Natural killer cell (primary cell): ENCODE measurements at regions not wholly inside any gene's neighbourhood (a gene's known extent, or its start where the extent isn't known, plus 50 kb on each side); places are given as distances from the start of the nearest gene placed in this dataset.

Experiments
- ATAC-seq, 3 donors: fragments of 150-1000 bp in 2 of 3; fragments of 200-7000 bp in 1 of 3; cut with Tn5 transposase; 1 replicate in 1 of 3; 2 replicates in 2 of 3; pipeline ENCODE4 v1.10.0; 2021; ENCODE audit warnings: mild to moderate bottlenecking in 2 of 3, moderate library complexity in 2 of 3
- DNase-seq, 2 donors: peaks; one replicate each; pipeline versions ENCODE4 v3.0.0 to v3.0.0-alpha.2; 2013 to 2021; ENCODE audit warnings: mixed read lengths in 1 of 2
- H3K27ac ChIP-seq: one replicate; pipeline ENCODE4 v1.5.1; 2013; ENCODE audit warnings: mild to moderate bottlenecking, low read length
- H3K27me3 ChIP-seq: one replicate; pipeline ENCODE4 v1.6.1; 2013; ENCODE audit warnings: low read length; ENCODE audit not compliant: control insufficient read depth, insufficient read depth
- H3K36me3 ChIP-seq: one replicate; pipeline ENCODE4 v1.6.1; 2013; ENCODE audit warnings: low read length; ENCODE audit not compliant: control insufficient read depth, insufficient read depth
- H3K4me1 ChIP-seq: one replicate; pipeline ENCODE4 v1.6.1; 2013; ENCODE audit warnings: low read length; ENCODE audit not compliant: control insufficient read depth, insufficient read depth
- H3K4me3 ChIP-seq: one replicate; pipeline ENCODE4 v1.5.1; 2013; ENCODE audit warnings: low read length
- H3K9me3 ChIP-seq: one replicate; pipeline ENCODE4 v1.6.1; 2013; ENCODE audit warnings: low read length; ENCODE audit not compliant: control insufficient read depth, insufficient read depth
- H3K27ac Mint-ChIP-seq, 2 donors: one replicate each; pipeline ENCODE4 v1.8.0; 2022; ENCODE audit warnings: mild to moderate bottlenecking in 2 of 2, mixed read lengths in 2 of 2, moderate library complexity in 1 of 2
- H3K27me3 Mint-ChIP-seq, 2 donors: one replicate each; pipeline ENCODE4 v1.8.0; 2022; ENCODE audit warnings: low read depth in 2 of 2, mixed read lengths in 2 of 2
- H3K36me3 Mint-ChIP-seq: one replicate; pipeline ENCODE4 v1.8.0; 2022; ENCODE audit warnings: mixed read lengths
- H3K4me1 Mint-ChIP-seq, 2 donors: one replicate each; pipeline ENCODE4 v1.8.0; 2022; ENCODE audit warnings: mixed read lengths in 2 of 2
- H3K4me3 Mint-ChIP-seq: one replicate; pipeline ENCODE4 v1.8.0; 2022; ENCODE audit warnings: mild to moderate bottlenecking, moderate library complexity, mixed read lengths
- H3K9me3 Mint-ChIP-seq, 2 donors: one replicate each; pipeline ENCODE4 v1.8.0; 2022; ENCODE audit warnings: mixed read lengths in 2 of 2
- CTCF ChIP-seq: fragments of 200-600 bp; IDR thresholded peaks from one replicate; pipeline ENCODE4 v1.8.0; 2022; ENCODE audit warnings: antibody characterized with exemption
- WGBS: methylation state at CpG from one replicate; pipeline ENCODE4 v1.1.7; 2013; ENCODE audit warnings: missing lambda C conversion rate; ENCODE audit not compliant: insufficient coverage; 5-methylcytosine and 5-hydroxymethylcytosine counted together
- intact Hi-C: fragments of 100-400 bp; cut with micrococcal nuclease; formaldehyde crosslinking; loops from one replicate; pipeline ENCODE4 v1.14.2; 2022

GRCh38 chr7:37541810-37542443, 93.3 kb upstream of the ELMO1 start:
- H3K36me3 ChIP-seq, result no peaks in the 10 kb centered on the region
- H3K4me3 Mint-ChIP-seq, result no peak overlapping the region

DNA sequence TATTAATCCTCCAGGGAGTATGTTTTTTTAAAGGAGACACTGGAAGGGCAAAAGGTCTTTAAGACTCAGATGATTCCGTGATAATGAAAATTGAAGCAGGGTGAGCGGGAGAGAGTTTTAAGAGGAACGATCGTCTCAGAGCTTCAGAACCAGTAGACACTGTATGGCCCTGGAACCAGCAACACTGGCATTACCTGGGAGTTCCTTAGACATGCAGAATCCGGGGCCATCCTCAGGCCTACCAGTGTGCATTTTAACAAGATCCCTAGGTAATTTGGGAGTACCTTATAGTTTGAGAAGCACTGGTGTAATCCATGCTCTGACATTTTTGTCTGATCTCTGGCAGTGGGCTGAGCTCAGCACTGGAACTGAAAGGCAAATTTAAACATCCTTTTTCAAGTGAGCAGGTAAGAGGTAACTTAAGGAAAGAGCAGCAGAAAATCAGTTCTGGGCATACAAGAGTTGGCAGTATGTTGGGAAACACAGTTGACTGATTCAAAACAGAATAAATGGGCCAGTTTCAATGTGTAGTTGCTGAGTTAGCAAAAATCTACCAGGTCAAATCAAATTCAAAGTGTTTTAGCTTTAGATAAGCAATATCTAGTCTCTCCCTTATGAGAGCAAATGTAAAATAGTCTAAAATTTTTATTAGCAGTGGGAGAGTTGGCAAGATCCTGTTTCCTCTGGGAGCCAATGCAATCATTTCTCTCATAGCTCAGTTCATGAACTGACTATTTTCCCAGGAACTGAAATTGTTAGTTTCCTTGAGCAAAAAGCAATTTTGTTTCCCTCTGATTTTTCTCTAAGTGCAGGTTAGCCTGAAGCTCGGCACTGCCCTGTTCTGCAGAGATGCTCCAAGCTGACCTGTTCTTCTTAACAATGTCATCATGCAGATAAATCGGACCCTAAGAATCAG, 97.2 kb upstream of the ELMO1 start:
- no peaks in the 10 kb centered on the region for H3K27me3 ChIP-seq
- no peaks in the 10 kb centered on the region for H3K36me3 ChIP-seq
- H3K4me1 Mint-ChIP-seq, result no peaks in the 10 kb centered on the region
- WGBS, result 88% methylated on average over 7 of the region's 7 CpGs
- no peak overlapping the region for H3K4me3 Mint-ChIP-seq
- no peaks in the 10 kb centered on the region for H3K4me1 ChIP-seq
- no peak overlapping the region for H3K27ac Mint-ChIP-seq
- intact Hi-C loops, result no loop called here
- H3K9me3 Mint-ChIP-seq, result peaks cover 0 to 2% of the 10 kb centered on the region in 2 donors
- no peak overlapping the region for H3K27ac ChIP-seq
- no peak for TF ChIP-seq CTCF
- H3K4me3 ChIP-seq, result no peak overlapping the region
- no peaks in the 10 kb centered on the region for H3K9me3 ChIP-seq
- no peaks in the 10 kb centered on the region for H3K36me3 Mint-ChIP-seq
- DNase-seq, result no peak
- H3K27me3 Mint-ChIP-seq, result no peaks in the 10 kb centered on the region
- no peak for ATAC-seq

More at GRCh38 chr7:37541810-37542443, 93.3 kb upstream of the ELMO1 start:
- no peak for DNase-seq
- H3K27ac Mint-ChIP-seq, result no peak overlapping the region
- intact Hi-C loops, result no loop called here
- no peaks in the 10 kb centered on the region for H3K4me1 ChIP-seq
- no peak overlapping the region for H3K27ac ChIP-seq
- no peak for TF ChIP-seq CTCF
- no peaks in the 10 kb centered on the region for H3K4me1 Mint-ChIP-seq
- no peaks in the 10 kb centered on the region for H3K36me3 Mint-ChIP-seq
- WGBS, result 87% methylated on average over 3 of the region's 3 CpGs
- no peak overlapping the region for H3K4me3 ChIP-seq
- no peaks in the 10 kb centered on the region for H3K27me3 ChIP-seq
- no peak for ATAC-seq
- H3K9me3 ChIP-seq, result no peaks in the 10 kb centered on the region
- H3K9me3 Mint-ChIP-seq, result peaks cover 0 to 2% of the 10 kb centered on the region in 2 donors
- no peaks in the 10 kb centered on the region for H3K27me3 Mint-ChIP-seq

GRCh38 chr7:37546677-37547076, 98.0 kb upstream of the ELMO1 start:
- Mint-ChIP-seq H3K27me3 (peaks cover 0 to 1% of the 10 kb centered on the region in 2 donors), H3K36me3 (no peaks in the 10 kb centered on the region), H3K27ac (no peak overlapping the region), H3K4me3 (no peak overlapping the region), H3K4me1 (no peaks in the 10 kb centered on the region), H3K9me3 (peaks cover 0 to 2% of the 10 kb centered on the region in 2 donors)
- intact Hi-C loops, result no loop called here
- 92% methylated on average over 3 of the region's 3 CpGs for WGBS
- H3K36me3 ChIP-seq, result no peaks in the 10 kb centered on the region
- H3K27me3 ChIP-seq, result no peaks in the 10 kb centered on the region
- H3K4me3 ChIP-seq, result no peak overlapping the region
- TF ChIP-seq CTCF, result no peak
- H3K27ac ChIP-seq, result no peak overlapping the region
- no peaks in the 10 kb centered on the region for H3K4me1 ChIP-seq
- DNase-seq (no peak), ATAC-seq (no peak)
- no peaks in the 10 kb centered on the region for H3K9me3 ChIP-seq
